ENCODE measurements at regions not wholly inside any gene's neighbourhood (a gene's known extent, or its start where the extent isn't known, plus 50 kb on each side); places are given as distances from the start of the nearest gene placed in this dataset.

- DNase-seq (ENCODE audit: low read depth) = no peak
These were observed 52.7 kb upstream of the PELI1 start for GRCh38 chr2:64196963-64197362.

DNA sequence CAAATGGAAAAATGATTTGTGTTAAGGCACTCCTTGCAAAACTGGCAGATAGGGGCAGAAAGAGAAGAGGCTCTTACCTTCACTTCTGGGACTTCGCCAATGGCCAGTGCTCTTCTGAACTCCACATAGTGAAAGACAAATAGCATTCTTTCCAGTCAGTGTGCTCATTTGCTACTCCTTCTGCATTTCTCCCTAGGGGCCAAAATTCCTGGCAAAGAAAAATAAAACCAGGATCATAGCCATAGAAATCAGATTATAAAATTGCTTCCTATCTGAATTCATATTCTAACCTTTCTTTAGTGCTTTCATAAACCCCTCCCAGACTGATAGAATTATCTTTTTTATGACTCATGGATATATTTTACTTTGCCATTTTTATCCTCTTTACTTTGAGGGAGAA is 56.9 kb upstream of the PELI1 start:
- no peak for DNase-seq (ENCODE audit: low read depth)

DNA sequence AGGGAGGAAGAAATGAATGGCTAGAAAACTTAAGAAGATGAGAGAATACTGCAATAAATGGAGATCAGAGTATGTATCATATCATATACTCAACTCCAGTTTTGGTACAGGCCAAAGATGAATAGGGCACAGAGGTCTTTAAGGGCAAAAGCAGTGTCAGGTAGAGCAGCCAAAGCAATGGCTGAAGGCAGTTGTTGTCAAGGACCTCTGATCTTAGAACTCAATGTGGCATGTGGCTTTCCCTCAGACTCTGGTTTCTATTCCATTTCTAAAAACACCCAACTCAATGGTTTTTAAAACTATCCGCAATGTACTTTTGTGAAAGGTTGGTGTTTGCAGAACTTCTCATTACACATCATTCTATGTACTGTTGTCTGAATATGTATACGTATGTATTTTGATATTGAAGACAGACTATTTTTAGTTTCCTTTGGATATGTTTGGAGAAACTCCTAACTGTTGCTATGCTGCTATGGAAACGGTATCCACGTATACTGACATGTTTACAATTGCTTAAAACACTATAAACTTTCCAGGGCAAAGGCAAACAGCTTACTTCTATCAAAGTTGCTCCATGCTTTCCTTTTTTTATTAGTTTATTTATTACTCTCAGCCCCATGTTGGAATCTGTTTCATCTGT is 58.1 kb upstream of the PELI1 start:
- DNase-seq (ENCODE audit: low read depth) = no peak

DNA sequence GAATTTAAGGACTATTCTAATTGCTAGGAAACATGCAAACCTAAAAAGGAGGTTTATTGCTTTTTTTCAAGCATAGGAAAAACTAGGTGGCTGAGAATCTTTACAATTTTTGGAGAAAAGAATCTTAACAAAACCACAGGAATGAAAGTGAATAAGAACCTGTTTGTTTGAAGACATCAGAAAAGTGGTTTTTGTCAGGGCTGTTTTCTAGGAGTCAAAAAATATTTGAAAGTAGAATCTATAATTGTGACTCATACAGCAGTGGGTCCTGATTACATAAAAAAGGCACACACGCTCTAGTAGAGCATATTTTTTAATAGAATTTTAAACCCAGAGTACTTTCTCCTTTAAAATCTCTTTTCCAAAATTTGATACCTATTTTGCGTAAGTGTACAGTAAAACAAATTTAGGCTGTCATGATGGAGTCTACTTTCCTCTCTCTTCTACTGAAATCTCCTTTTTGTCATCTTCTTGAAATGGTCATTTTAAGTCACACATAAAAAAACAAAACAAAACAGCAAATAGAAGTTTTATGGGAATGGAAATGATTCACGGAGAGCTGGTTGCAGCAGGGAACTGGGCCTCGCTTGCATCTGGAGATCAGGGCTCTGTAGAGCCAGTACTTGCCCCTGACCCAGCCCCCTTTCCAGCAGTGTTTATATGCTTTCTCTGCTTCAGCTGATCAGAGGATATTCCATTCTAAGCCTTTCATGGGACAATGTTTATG is 59.1 kb upstream of the PELI1 start:
- DNase-seq (ENCODE audit: low read depth) = no peak

DNA sequence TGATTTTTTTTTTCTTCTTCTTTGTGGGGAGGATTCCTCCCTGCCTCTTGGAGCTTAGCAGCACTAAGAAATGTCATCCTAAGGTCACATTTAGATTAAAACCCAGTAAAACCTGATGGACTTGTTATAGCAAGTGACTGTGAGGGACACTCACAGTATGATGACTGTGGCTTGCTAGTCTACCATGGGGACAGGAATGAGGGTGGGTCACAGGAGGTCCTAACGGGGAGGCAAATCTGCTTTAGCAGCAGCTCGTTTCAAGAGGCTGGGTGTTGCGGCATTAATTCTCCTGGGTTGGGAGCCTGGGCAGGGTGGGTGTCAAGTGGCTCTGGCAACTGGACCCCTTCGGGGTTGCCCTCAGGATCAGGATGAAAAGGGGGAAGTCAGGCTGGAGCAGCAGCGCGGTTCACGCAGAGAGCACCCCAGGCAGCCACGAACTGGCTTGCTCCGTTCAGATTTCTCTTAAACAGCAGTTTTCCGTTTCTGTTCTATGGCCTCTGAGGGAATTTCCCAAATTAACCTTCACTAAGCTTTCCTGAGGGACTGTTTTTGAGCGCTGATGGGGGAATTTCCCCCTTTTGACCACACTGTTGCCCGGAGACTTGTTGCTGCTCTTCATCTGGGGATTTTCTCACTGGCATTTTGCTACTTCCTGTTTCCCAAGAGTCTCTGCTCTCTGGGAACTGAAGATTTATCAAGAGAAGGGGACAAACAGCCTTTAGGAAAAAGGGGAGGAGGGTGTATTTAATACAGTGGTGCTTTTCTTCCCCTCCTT is 59.8 kb upstream of the PELI1 start:
- peak; percentile 19 for DNase-seq (ENCODE audit: low read depth)

DNA sequence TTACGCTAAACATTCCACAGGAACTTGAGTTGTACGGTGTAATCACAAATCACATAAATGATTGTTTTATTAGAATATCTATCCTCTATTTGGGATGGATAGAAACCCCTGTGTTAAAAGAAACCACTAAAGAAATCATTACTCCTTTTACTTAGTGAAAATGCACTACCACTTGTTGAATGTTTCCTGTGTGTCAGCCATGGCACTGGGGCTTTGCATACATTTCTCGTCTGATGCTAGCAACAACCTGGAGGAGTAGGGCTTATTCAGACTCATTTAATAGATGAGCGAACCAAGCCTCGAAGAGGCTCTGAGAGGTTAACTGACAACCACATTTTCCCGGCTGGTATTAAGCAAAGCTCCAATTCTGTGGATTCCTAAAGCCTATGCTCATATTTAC is 60.5 kb upstream of the PELI1 start:
- no peak for DNase-seq (ENCODE audit: low read depth)

DNA sequence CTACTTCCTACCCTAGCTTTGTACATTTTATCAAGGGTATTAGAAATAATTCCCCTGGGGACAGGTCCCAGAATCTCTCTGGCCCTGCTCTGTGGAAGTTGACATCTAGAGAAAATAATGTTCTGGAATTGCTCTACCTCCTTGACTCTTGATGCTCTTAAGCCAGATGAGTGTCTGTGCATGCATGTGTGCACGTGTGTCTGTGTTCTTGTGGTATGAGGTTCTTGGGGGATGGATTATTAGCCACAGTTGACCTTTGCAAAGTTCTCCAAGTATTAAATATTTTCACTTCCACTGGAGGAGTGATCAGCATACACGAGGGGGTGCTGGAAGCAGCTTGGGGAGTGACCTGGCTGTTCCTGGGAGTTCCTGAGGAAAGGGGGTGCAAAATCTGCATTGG is 61.2 kb upstream of the PELI1 start:
- DNase-seq (ENCODE audit: low read depth) = no peak

DNA sequence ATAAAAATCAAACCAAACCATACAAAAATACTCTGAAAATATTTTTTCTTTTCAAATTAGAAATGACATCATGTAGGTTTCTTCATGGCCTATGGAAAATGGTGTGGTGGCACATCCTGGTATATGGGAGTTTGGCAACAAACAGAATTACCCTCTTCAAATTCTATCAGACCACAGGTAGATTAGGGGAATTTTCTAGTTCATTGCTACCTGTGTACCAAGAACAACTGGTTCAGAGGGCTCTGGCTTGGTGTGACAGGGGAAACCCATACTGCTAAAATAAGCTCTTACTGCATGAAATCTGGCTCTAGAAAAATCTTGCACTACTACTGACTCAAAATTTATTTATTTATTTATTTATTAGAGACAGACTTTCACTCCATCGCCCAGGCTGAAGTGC is 63.4 kb upstream of the PELI1 start:
- DNase-seq (ENCODE audit: low read depth) = peak; percentile 9

GRCh38 chr2:64210816-64211215 is 66.6 kb upstream of the PELI1 start:
- no peak for DNase-seq (ENCODE audit: low read depth)

DNA sequence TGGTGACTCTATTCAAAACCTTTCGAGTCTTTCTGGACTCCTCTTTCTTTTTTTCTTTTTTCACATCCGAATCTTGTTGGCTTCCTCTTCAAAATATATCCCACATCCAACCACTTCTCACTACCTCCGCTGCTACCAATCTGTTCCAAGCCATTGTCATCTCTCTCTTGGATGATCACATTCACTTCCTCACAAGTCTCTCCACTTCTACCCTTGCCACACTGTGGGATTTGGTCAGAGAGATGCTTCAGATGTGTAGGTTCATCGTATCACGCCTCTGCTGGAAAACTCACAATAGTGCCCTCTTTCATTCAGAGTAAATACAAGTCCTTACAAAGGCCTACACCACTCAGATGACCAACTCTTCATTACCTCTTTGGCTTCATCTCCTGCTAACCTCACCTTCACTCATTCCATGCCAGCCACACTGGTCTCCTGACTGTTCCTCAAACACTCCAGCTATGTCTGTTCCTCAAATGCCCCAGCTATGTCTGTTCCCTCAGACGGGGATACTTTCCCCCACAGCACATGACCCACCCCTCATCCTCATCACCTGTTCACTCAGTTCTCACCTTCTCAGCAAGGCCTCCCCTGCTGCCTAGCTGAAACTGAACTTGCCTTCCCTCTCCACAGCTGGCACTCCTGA is 67.2 kb upstream of the PELI1 start:
- DNase-seq (ENCODE audit: low read depth) = no peak

DNA sequence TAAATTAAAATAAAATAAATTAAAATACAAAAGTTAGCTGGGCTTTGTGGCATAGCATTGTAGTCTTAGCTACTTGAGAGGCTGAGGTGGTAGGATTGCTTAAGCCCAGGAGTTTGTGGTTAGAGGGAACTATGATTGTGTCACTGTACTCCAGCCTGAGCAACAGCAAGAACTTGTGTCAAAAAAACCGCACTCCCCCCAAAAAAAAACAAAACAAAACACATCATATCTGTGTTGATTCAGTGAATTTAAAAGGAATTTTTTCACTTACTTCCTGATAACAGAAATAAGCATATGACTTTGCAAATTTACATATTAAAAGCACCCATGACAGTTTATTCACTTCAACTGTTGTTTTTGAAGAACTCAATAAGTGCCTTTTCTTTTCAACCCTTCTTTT is 68.1 kb upstream of the PELI1 start:
- no peak for DNase-seq (ENCODE audit: low read depth)

DNA sequence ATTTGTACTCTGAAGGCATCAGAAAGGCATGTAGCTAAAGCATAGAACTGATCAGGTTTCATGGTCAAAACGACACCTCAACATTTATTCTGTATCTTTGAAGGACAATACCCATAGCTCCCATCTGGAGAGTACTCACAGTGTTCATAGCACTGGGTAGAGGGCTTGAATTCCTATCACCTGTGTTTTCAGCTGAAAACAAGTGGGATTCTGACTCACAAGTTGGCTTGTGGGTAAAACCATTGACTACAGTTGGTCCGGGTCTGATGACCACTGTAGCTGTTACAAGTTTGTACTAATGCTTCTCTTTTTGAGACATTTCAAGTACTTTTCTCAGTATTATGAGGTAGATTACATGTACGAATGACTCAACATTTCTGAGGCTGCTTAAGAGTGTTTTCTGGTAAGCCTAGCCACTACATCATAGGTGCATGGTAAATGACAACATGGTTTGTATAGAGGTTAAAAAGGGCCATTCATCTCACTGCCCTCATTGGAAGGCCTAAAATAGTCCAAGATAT is 68.6 kb upstream of the PELI1 start:
- peak; percentile 13 for DNase-seq (ENCODE audit: low read depth)

DNA sequence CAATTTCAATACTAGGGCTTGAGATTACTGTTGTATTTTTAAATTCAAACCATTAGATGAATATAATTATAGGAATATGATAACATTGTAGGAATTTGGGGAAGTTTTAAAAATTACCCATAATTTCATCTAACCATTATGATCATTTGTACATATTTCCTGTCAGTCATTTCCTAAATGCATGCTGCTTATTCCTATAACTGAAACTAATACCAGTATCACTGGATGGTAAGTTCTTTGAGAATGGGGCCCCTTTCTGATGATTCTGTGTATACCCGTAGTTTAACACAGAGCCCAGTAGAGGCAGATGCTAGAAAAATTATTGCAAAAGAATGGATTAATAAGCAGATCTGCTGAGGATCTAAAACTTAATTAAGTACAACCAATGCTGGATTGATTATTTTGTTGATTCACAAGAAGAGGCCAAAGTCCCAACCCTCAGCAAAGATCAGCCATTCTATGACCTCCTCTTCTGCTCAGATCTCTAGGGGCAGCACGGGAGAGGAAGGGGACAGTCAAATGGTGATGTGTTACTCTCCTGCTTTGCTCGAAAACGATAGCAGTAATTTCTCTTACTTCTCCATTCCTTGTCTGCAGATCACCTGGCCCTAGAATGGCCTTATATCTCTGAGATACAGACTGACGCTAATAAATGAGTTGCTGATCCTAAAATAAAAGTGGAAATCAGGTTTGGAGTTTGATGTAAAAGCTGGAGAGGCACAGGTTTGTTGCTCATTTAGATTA is 69.5 kb upstream of the PELI1 start:
- no peak for DNase-seq (ENCODE audit: low read depth)

GRCh38 chr2:64214281-64215115 is 70.3 kb upstream of the PELI1 start:
- peak; percentile 39 for DNase-seq (ENCODE audit: low read depth)

- no peak for DNase-seq (ENCODE audit: low read depth)
These were observed 73.1 kb upstream of the PELI1 start for GRCh38 chr2:64217198-64217869.

DNA sequence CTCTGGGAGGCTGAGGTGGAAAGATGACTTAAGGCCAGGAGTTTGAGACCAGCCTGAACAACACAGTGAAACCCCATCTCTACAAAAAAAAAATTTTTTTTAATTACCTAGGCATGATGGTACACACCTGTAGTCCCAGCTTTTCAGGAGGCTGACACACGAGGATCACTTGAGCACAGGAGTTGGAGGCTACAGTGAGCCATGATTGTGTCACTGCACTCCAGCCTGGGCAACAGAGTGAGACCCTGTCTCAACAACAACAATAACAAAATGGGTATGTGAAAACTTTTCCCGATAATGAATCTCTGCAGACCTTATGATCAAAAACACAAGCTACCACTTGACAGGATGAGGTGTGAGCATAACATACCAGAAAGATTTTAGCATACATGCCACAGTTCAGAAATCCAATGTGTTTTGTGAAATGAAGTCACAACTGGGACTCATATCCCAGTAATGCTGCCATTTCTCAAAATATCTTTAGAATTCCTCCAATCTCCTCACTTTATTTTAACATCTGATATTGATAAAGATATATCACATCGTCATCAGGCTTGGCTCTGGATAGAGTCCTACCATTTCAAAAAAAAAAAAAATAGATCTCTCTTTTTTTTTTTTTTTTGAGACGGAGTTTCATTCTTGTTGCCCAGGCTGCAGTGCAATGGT is 74.0 kb upstream of the PELI1 start:
- DNase-seq (ENCODE audit: low read depth) = no peak

DNA sequence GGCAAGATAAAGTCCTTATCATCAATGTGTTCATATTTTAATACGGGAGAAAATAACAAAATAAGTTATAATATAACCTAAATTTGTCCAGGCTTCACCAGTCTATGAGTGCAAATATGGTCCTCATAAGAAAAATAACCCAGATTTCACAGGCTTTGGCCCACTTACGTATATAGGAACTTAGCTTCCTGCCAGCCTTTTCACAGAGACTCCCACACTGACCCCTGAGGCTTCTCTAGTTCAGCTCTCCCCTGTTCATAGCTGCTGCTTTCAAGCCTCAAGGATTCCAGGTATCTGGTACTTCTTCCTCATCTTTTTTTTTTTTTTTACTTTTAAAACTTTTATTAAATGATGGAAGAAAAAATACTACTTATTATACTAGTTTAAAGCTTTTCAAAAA is 74.9 kb upstream of the PELI1 start:
- DNase-seq (ENCODE audit: low read depth) = no peak

GRCh38 chr2:64220265-64220664 is 76.0 kb upstream of the PELI1 start:
- DNase-seq (ENCODE audit: low read depth) = no peak

GRCh38 chr2:64220894-64221617 is 76.8 kb upstream of the PELI1 start:
- no peak for DNase-seq (ENCODE audit: low read depth)
